IMR-90 (cell line): ENCODE measurements at regions not wholly inside any gene's neighbourhood (a gene's known extent, or its start where the extent isn't known, plus 50 kb on each side); places are given as distances from the start of the nearest gene placed in this dataset.
A peak's percentile ranks its signal among the peaks of the same experiment; 100 is the strongest.

Experiments used
- ATAC-seq: fragments of 200-7000 bp; cut with Tn5 transposase; 2 replicates; pipeline ENCODE4 v1.9.1; 2020; ENCODE audit warnings: low read depth, mild to moderate bottlenecking, moderate library complexity
- BruUV-seq: library from RNA; stranded (reverse); fragments of 400-500 nt; replicated peaks from 2 replicates; lab custom pipeline; 2021; lab: Mats Ljungman, UMichigan
- CTCF ChIA-PET: fragments of 300-600 bp; formaldehyde crosslinking; extraction: SDS; loops from one replicate; lab custom pipeline; 2021; ENCODE audit warnings: antibody characterized with exemption; lab: Yijun Ruan, JAX
- POLR2A ChIA-PET: fragments of 300-600 bp; sonication (Branson Sonifier 250); formaldehyde crosslinking; loops from one replicate; lab custom pipeline; 2022; ENCODE audit warnings: antibody characterized with exemption; ENCODE audit not compliant: unreplicated experiment; lab: Charles Lee
- DNase-seq: peaks from one replicate; pipeline ENCODE4 v3.0.0; 2013
- H2AFZ ChIP-seq: replicated peaks from 2 replicates; pipeline ENCODE3; 2013; ENCODE audit warnings: low read length, mild to moderate bottlenecking; ENCODE audit not compliant: poor library complexity
- H2AK5ac ChIP-seq: 2 replicates; pipeline ENCODE4 v1.6.1; 2013; ENCODE audit warnings: low read depth, low read length, inconsistent platforms
- H2AK9ac ChIP-seq: replicated peaks from 2 replicates; pipeline ENCODE3; 2013; ENCODE audit warnings: mild to moderate bottlenecking, low read depth, low read length, moderate library complexity; ENCODE audit not compliant: poor library complexity
- H2BK120ac ChIP-seq: 2 replicates; pipeline ENCODE4 v1.6.1; 2013; ENCODE audit warnings: low read depth, low read length, inconsistent platforms
- H2BK15ac ChIP-seq: 3 replicates; pipeline ENCODE4 v1.6.1; 2013; ENCODE audit warnings: low read depth, low read length, inconsistent platforms
- H2BK20ac ChIP-seq: 2 replicates; pipeline ENCODE4 v1.6.1; 2013; ENCODE audit warnings: low read depth, mild to moderate bottlenecking, inconsistent platforms, low read length, moderate library complexity
- H2BK5ac ChIP-seq: 2 replicates; pipeline ENCODE4 v1.6.1; 2013; ENCODE audit warnings: mild to moderate bottlenecking, low read depth, low read length, inconsistent platforms; ENCODE audit not compliant: poor library complexity, severe bottlenecking
- H3K14ac ChIP-seq: replicated peaks from 2 replicates; pipeline ENCODE4 v1.6.1; 2013; ENCODE audit warnings: low read depth, low read length, inconsistent platforms
- H3K18ac ChIP-seq: 2 replicates; pipeline ENCODE4 v1.6.1; 2013; ENCODE audit warnings: low read depth, low read length, control low read depth
- H3K23ac ChIP-seq: 2 replicates; pipeline ENCODE4 v1.6.1; 2013; ENCODE audit warnings: low read depth, low read length, inconsistent platforms
- H3K27ac ChIP-seq: 2 replicates; pipeline ENCODE4 v1.5.1; 2013; ENCODE audit warnings: mild to moderate bottlenecking, control low read depth, low read length; ENCODE audit not compliant: insufficient read depth
- H3K27me3 ChIP-seq: 2 replicates; pipeline ENCODE4 v1.6.1; 2013; ENCODE audit warnings: low read length; ENCODE audit not compliant: control insufficient read depth, insufficient read depth
- H3K36me3 ChIP-seq: 2 replicates; pipeline ENCODE4 v1.6.1; 2013; ENCODE audit warnings: low read length, mixed read lengths; ENCODE audit not compliant: control insufficient read depth, insufficient read depth
- H3K4ac ChIP-seq: 2 replicates; pipeline ENCODE4 v1.6.1; 2013; ENCODE audit warnings: low read depth, low read length, inconsistent platforms
- H3K4me1 ChIP-seq: 2 replicates; pipeline ENCODE4 v1.6.1; 2013; ENCODE audit warnings: low read length, mixed read lengths; ENCODE audit not compliant: control insufficient read depth, insufficient read depth
- H3K4me2 ChIP-seq: 2 replicates; pipeline ENCODE4 v1.6.1; 2013; ENCODE audit warnings: low read depth, mild to moderate bottlenecking, control low read depth, low read length, moderate library complexity
- H3K4me3 ChIP-seq: 2 replicates; pipeline ENCODE4 v1.5.1; 2013; ENCODE audit warnings: low read depth, mild to moderate bottlenecking, control low read depth, low read length, moderate library complexity; ENCODE audit not compliant: insufficient read depth
- H3K56ac ChIP-seq: 2 replicates; pipeline ENCODE4 v1.6.1; 2013; ENCODE audit warnings: low read length, inconsistent platforms; ENCODE audit not compliant: insufficient read depth; ENCODE audit errors: extremely low read depth
- H3K79me1 ChIP-seq, 2 experiments: 2 replicates each; pipeline ENCODE4 v1.6.1; 2013; ENCODE audit warnings: low read length in 2 of 2, inconsistent platforms in 1 of 2, low read depth in 1 of 2
- H3K9ac ChIP-seq: 2 replicates; pipeline ENCODE4 v1.6.1; 2013; ENCODE audit warnings: low read depth, low read length, control low read depth
- H3K9me1 ChIP-seq: 2 replicates; pipeline ENCODE4 v1.6.1; 2013; ENCODE audit warnings: low read length, inconsistent platforms; ENCODE audit not compliant: insufficient read depth
- H3K9me3 ChIP-seq: 2 replicates; pipeline ENCODE4 v1.6.1; 2013; ENCODE audit warnings: low read length; ENCODE audit not compliant: control insufficient read depth, insufficient read depth
- H4K20me1 ChIP-seq: 2 replicates; pipeline ENCODE4 v1.6.1; 2013; ENCODE audit warnings: low read length, inconsistent platforms; ENCODE audit not compliant: insufficient read depth
- H4K5ac ChIP-seq: 2 replicates; pipeline ENCODE4 v1.6.1; 2013; ENCODE audit warnings: mild to moderate bottlenecking, low read depth, low read length, control low read depth
- H4K8ac ChIP-seq, 2 experiments: 2 replicates each; pipeline ENCODE4 v1.6.1; 2013; ENCODE audit warnings: low read depth in 2 of 2, low read length in 2 of 2, control low read depth in 1 of 2, inconsistent platforms in 1 of 2
- H4K91ac ChIP-seq: 2 replicates; pipeline ENCODE4 v1.6.1; 2013; ENCODE audit warnings: low read depth, low read length, inconsistent platforms; ENCODE audit not compliant: insufficient read depth
- NFE2L2 ChIP-seq: fragments of 150-350 bp; IDR thresholded peaks from 2 replicates; pipeline ENCODE4 v1.6.1; 2016; ENCODE audit warnings: low read depth, mild to moderate bottlenecking, low read length
- RAD21 ChIP-seq: IDR thresholded peaks from 2 replicates; pipeline ENCODE4 v1.6.1; 2012; ENCODE audit warnings: low read length, improper control_type of control experiment
- RFX5 ChIP-seq: IDR thresholded peaks from 2 replicates; pipeline ENCODE4 v1.8.0; 2012; ENCODE audit warnings: low read depth, mild to moderate bottlenecking, low read length, moderate library complexity
- WGBS, 2 experiments: methylation state at CpG; one replicate each; pipeline versions ENCODE4 v1.1.5 to v1.1.7; 2013; ENCODE audit warnings: missing lambda C conversion rate in 2 of 2; ENCODE audit not compliant: insufficient read length in 1 of 2; ENCODE audit errors: extremely low coverage in 2 of 2; 5-methylcytosine and 5-hydroxymethylcytosine counted together
- dilution Hi-C: fragments of 300-500 bp; cut with HindIII; formaldehyde crosslinking; loops from one replicate; pipeline ENCODE4 v1.14.3; 2018; ENCODE audit warnings: low sequenced_read_pairs; ENCODE audit not compliant: unreplicated experiment
- in situ Hi-C: fragments of 300-500 bp; cut with MboI; formaldehyde crosslinking; loops from 3 replicates; pipeline ENCODE4 v1.14.3; 2019; ENCODE audit warnings: low sequenced_read_pairs, inconsistent platforms, mixed read lengths
- intact Hi-C: fragments of 100-400 bp; cut with micrococcal nuclease; formaldehyde crosslinking; loops from 2 replicates; pipeline ENCODE4 v1.10.0; 2022
- TF ChIP-seq, protein P1 (sequence below): conservative IDR thresholded peaks from 2 replicates; pipeline ENCODE4 v1.5.1; 2012; ENCODE audit warnings: mild to moderate bottlenecking, low read depth, low read length, improper control_type of control experiment

DNA sequence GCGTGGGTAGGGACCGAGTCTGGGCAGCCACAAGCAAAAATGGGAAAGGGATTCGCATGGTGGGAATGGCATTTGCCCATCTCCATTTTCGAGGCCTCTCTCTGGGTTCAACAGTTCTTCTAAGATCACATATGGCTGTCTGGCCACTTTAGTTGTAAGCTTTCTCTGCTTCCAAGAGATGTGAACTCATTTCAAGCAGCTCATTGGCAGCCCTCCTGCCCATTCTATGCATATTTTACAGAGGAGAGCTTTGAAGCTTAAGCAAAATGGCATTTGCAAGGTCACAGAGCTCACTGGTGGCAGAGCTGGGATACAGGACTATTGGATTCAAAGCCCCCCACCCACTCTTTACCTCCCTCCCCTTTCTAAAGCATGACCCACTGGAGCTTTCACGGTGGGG, 93.7 kb downstream of the HHIPL2 start:
- dilution Hi-C loops (no loop called here), in situ Hi-C loops (loop anchor here (5.0 to 25.0 kb wide), 5 partner anchors 282 to 1192 kb away; no protein-coding TSS in a partner anchor), intact Hi-C loops (loop anchor here (1.0 to 10.0 kb wide), 6 partner anchors 123 to 1579 kb away; partner anchors contain the start of gene HLX)
- peak overlapping the region; percentile 98 for H2BK20ac ChIP-seq
- H3K36me3 ChIP-seq = no peaks in the 10 kb centered on the region
- H3K23ac ChIP-seq = peak overlapping the region; percentile 71
- WGBS, 2 experiments = 90% methylated on average over 4 of the region's 5 CpGs; no CpG with 5 or more reads in 1 of the 2 experiments
- peak overlapping the region; percentile 92 for H4K5ac ChIP-seq
- H3K4me1 ChIP-seq = peaks cover 9% of the 10 kb centered on the region
- H2AK5ac ChIP-seq = peak overlapping the region; percentile 95
- TF ChIP-seq RAD21 (peak; percentile 12; the same call in 1 of the 2 replicates), NFE2L2 (no peak), RFX5 (no peak)
- TF ChIP-seq, protein P1, sequence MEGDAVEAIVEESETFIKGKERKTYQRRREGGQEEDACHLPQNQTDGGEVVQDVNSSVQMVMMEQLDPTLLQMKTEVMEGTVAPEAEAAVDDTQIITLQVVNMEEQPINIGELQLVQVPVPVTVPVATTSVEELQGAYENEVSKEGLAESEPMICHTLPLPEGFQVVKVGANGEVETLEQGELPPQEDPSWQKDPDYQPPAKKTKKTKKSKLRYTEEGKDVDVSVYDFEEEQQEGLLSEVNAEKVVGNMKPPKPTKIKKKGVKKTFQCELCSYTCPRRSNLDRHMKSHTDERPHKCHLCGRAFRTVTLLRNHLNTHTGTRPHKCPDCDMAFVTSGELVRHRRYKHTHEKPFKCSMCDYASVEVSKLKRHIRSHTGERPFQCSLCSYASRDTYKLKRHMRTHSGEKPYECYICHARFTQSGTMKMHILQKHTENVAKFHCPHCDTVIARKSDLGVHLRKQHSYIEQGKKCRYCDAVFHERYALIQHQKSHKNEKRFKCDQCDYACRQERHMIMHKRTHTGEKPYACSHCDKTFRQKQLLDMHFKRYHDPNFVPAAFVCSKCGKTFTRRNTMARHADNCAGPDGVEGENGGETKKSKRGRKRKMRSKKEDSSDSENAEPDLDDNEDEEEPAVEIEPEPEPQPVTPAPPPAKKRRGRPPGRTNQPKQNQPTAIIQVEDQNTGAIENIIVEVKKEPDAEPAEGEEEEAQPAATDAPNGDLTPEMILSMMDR = 0 out of 2 replicates have a peak, but pooled peaks have one; percentile 6
- peak overlapping the region; percentile 92 for H4K91ac ChIP-seq
- H3K9ac ChIP-seq = peak overlapping the region; percentile 13
- H3K4me3 ChIP-seq = no peak overlapping the region
- peak overlapping the region; percentile 61; the same call in 2 of the 3 replicates for H2BK15ac ChIP-seq
- H4K20me1 ChIP-seq = no peaks in the 10 kb centered on the region
- H3K4me2 ChIP-seq = no peak overlapping the region
- BruUV-seq = no TSS peak
- peak overlapping the region; percentile 85 for H2BK120ac ChIP-seq
- CTCF ChIA-PET = interaction anchor here (0.6 to 2.5 kb wide), 17 partner anchors 12 to 1024 kb away, joined by 3 to 24 read pairs (median 4); partner anchors contain the start of gene DUSP10
- peak overlapping the region; percentile 53 to 59; a peak in 3 of 4 replicates for H4K8ac ChIP-seq
- H3K27me3 ChIP-seq = no peaks in the 10 kb centered on the region
- 0 out of 4 replicates have a peak, but pooled peaks cover 0 to 4% of the 10 kb centered on the region in 2 experiments for H3K79me1 ChIP-seq
- peak overlapping the region; percentile 66 for H2BK5ac ChIP-seq
- DNase-seq (peak; percentile 61), ATAC-seq (peak; percentile 21; the same call in 1 of the 2 replicates)
- POLR2A ChIA-PET = no interaction called here
- 0 out of 2 replicates have a peak overlapping the region, but pooled peaks have one; percentile 27 for H3K56ac ChIP-seq
- peak overlapping the region; percentile 63 for H3K14ac ChIP-seq
- peak overlapping the region; percentile 53; the same call in 1 of the 2 replicates for H3K27ac ChIP-seq
- peaks cover 8% of the 10 kb centered on the region for H3K9me1 ChIP-seq
- H3K9me3 ChIP-seq = peaks cover 3% of the 10 kb centered on the region; the same call in 1 of the 2 replicates
- peak overlapping the region; percentile 92 for H3K18ac ChIP-seq
- H2AFZ ChIP-seq = peak overlapping the region; percentile 85
- H2AK9ac ChIP-seq = peak overlapping the region; percentile 92
- peak overlapping the region; percentile 95 for H3K4ac ChIP-seq
